SK-N-SH treated with all-trans-retinoic acid at 6 μM for 48 hours (cell line): ENCODE measurements at regions not wholly inside any gene's neighbourhood (a gene's known extent, or its start where the extent isn't known, plus 50 kb on each side); places are given as distances from the start of the nearest gene placed in this dataset.

Experiments
- ATAC-seq: fragments of 200-7000 bp; cut with Tn5 transposase; 3 replicates; pipeline ENCODE4 v1.9.1; 2020; ENCODE audit warnings: mild to moderate bottlenecking, moderate library complexity
- ARNTL ChIP-seq: fragments of 450-650 bp; formaldehyde crosslinking; IDR thresholded peaks from 2 replicates; pipeline ENCODE4 v1.5.0; 2020; ENCODE audit warnings: low read depth, mild to moderate bottlenecking, moderate library complexity, borderline replicate concordance
- BACH2 ChIP-seq: fragments of 250-450 bp; sonication (Bioruptor Pico); IDR thresholded peaks from 2 replicates; pipeline ENCODE4 v1.9.0; 2021; ENCODE audit warnings: mild to moderate bottlenecking, borderline replicate concordance
- CREB5 ChIP-seq: fragments of 250-450 bp; sonication (Bioruptor Pico); IDR thresholded peaks from 2 replicates; pipeline ENCODE4 v1.5.1; 2020; ENCODE audit warnings: low read depth, mild to moderate bottlenecking, moderate library complexity
- CSRNP3 ChIP-seq: fragments of 250-450 bp; sonication (Bioruptor Pico); IDR thresholded peaks from 2 replicates; pipeline ENCODE4 v1.5.1; 2021; ENCODE audit warnings: mild to moderate bottlenecking, moderate library complexity
- ESRRG ChIP-seq: fragments of 250-450 bp; sonication (Bioruptor Pico); IDR thresholded peaks from 2 replicates; pipeline ENCODE4 v1.6.1; 2021; ENCODE audit warnings: mild to moderate bottlenecking
- ISL1 ChIP-seq: fragments of 250-450 bp; sonication (Bioruptor Pico); IDR thresholded peaks from 2 replicates; pipeline ENCODE4 v2.1.2; 2022; ENCODE audit warnings: mild to moderate bottlenecking, moderate library complexity
- OSR1 ChIP-seq: fragments of 250-450 bp; sonication (Bioruptor Pico); IDR thresholded peaks from 2 replicates; pipeline ENCODE4 v1.8.0; 2022; ENCODE audit warnings: moderate library complexity, mild to moderate bottlenecking, inconsistent platforms
- PATZ1 ChIP-seq: fragments of 250-450 bp; sonication (Bioruptor Pico); IDR thresholded peaks from 2 replicates; pipeline ENCODE4 v1.8.0; 2020; ENCODE audit warnings: mild to moderate bottlenecking, moderate library complexity, borderline replicate concordance
- POU6F1 ChIP-seq: fragments of 250-450 bp; sonication (Bioruptor Pico); IDR thresholded peaks from 2 replicates; pipeline ENCODE4 v1.8.0; 2021; ENCODE audit warnings: low read depth, mild to moderate bottlenecking, moderate library complexity, borderline replicate concordance
- PPARA ChIP-seq: fragments of 250-450 bp; sonication (Bioruptor Pico); IDR thresholded peaks from 2 replicates; pipeline ENCODE4 v1.5.0; 2020; ENCODE audit warnings: mild to moderate bottlenecking, borderline replicate concordance
- RARB ChIP-seq: fragments of 250-450 bp; sonication (Bioruptor Pico); IDR thresholded peaks from 2 replicates; pipeline ENCODE4 v1.8.0; 2021; ENCODE audit warnings: mild to moderate bottlenecking, moderate library complexity
- SNAI2 ChIP-seq: fragments of 250-450 bp; sonication (Bioruptor Pico); IDR thresholded peaks from 2 replicates; pipeline ENCODE4 v1.5.0; 2020; ENCODE audit warnings: mild to moderate bottlenecking, moderate library complexity
- TCF4 ChIP-seq: fragments of 250-450 bp; sonication (Bioruptor Pico); IDR thresholded peaks from 2 replicates; pipeline ENCODE4 v1.8.0; 2021; ENCODE audit warnings: mild to moderate bottlenecking, moderate library complexity, borderline replicate concordance
- TOX ChIP-seq: fragments of 250-450 bp; sonication (Bioruptor Pico); IDR thresholded peaks from 2 replicates; pipeline ENCODE4 v1.8.0; 2021; ENCODE audit warnings: mild to moderate bottlenecking, moderate library complexity, borderline replicate concordance
- TSHZ2 ChIP-seq: fragments of 250-450 bp; sonication (Bioruptor Pico); IDR thresholded peaks from 2 replicates; pipeline ENCODE4 v1.5.0; 2020; ENCODE audit warnings: mild to moderate bottlenecking, moderate library complexity
- ZC3H10 ChIP-seq: fragments of 250-450 bp; sonication (Bioruptor Pico); IDR thresholded peaks from 2 replicates; pipeline ENCODE4 v1.5.1; 2021; ENCODE audit warnings: mild to moderate bottlenecking, moderate library complexity
- ZFP3 ChIP-seq: fragments of 250-450 bp; sonication (Bioruptor Pico); IDR thresholded peaks from 2 replicates; pipeline ENCODE4 v1.5.0; 2020; ENCODE audit warnings: mild to moderate bottlenecking, moderate library complexity
- ZFP30 ChIP-seq: fragments of 450-650 bp; formaldehyde crosslinking; IDR thresholded peaks from 2 replicates; pipeline ENCODE4 v1.5.0; 2022; ENCODE audit warnings: mild to moderate bottlenecking, moderate library complexity
- ZNF565 ChIP-seq: fragments of 450-650 bp; formaldehyde crosslinking; conservative IDR thresholded peaks from 2 replicates; pipeline ENCODE4 v1.5.0; 2020; ENCODE audit warnings: low read depth, mild to moderate bottlenecking, moderate library complexity
- ZNF70 ChIP-seq: fragments of 450-650 bp; formaldehyde crosslinking; IDR thresholded peaks from 2 replicates; pipeline ENCODE4 v1.5.0; 2020; ENCODE audit warnings: mild to moderate bottlenecking, moderate library complexity
- ZNF8 ChIP-seq: fragments of 450-650 bp; formaldehyde crosslinking; IDR thresholded peaks from 2 replicates; pipeline ENCODE4 v1.5.0; 2020; ENCODE audit warnings: mild to moderate bottlenecking, moderate library complexity

GRCh38 chr3:146705225-146705624 lies 100.1 kb upstream of the PLSCR5 start:
- TF ChIP-seq CSRNP3 (CRISPR knock-in tag) (no peak), TOX (no peak), ZNF8 (CRISPR knock-in tag) (no peak), ZFP30 (CRISPR knock-in tag) (no peak), ZNF70 (CRISPR knock-in tag) (no peak), ARNTL (CRISPR knock-in tag) (no peak), ESRRG (CRISPR knock-in tag) (no peak), ZC3H10 (CRISPR knock-in tag) (no peak), SNAI2 (CRISPR knock-in tag) (no peak), TCF4 (no peak), ZFP3 (no peak), PPARA (no peak), CREB5 (CRISPR knock-in tag) (no peak), ZNF565 (CRISPR knock-in tag) (no peak), PATZ1 (CRISPR knock-in tag) (no peak), RARB (CRISPR knock-in tag) (no peak), TSHZ2 (no peak)
- ATAC-seq, result no peak

GRCh38 chr3:146702237-146702636 lies 97.1 kb upstream of the PLSCR5 start:
- ATAC-seq, result no peak
- TF ChIP-seq ESRRG (CRISPR knock-in tag), result no peak
- TF ChIP-seq TCF4, result no peak
- TF ChIP-seq OSR1 (CRISPR knock-in tag), result no peak
- TF ChIP-seq ZNF8 (CRISPR knock-in tag), result no peak
- TF ChIP-seq PPARA, result no peak
- no peak for TF ChIP-seq TSHZ2
- no peak for TF ChIP-seq POU6F1 (CRISPR knock-in tag)
- TF ChIP-seq BACH2 (CRISPR knock-in tag), result no peak
- TF ChIP-seq ZNF70 (CRISPR knock-in tag), result no peak
- no peak for TF ChIP-seq ZC3H10 (CRISPR knock-in tag)
- no peak for TF ChIP-seq ISL1
- TF ChIP-seq ZFP3, result no peak
